ENCODE measurements at regions not wholly inside any gene's neighbourhood (a gene's known extent, or its start where the extent isn't known, plus 50 kb on each side); places are given as distances from the start of the nearest gene placed in this dataset.

GRCh38 chr2:2399396-2399795 is 68.3 kb upstream of the MYT1L start:
- TF ChIP-seq CTCF (IDR thresholded peaks at IDR 0.05; ENCODE audit: insufficient read depth, low read length, poor library complexity, severe bottlenecking) (no peak), EZH2phosphoT487 (conservative IDR thresholded peaks at IDR 0.05; ENCODE audit: low read length) (no peak)

Measured in SU-DHL-6 (cell line).